ENCODE measurements at regions not wholly inside any gene's neighbourhood (a gene's known extent, or its start where the extent isn't known, plus 50 kb on each side); places are given as distances from the start of the nearest gene placed in this dataset.

DNA sequence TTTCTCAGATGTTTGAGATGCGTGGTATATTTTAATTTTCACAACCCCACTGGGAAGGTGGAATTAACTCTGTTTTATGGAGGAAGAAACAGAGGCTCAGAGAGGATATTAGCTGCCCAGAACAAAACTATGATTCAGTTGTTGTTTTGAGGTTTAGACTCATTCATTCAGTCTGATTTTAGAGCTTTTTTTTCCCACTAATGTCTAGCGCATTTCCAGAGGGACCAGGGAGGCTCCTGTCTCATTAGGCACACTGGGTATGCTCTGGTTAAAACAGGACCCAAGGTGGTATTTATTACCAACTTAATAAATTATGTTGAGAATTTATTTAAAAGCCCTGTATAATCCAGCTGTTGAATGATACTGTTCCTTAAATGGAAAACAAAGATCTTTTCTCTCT is 272.0 kb upstream of the RGMA start (continued):
- TF ChIP-seq, protein P1, sequence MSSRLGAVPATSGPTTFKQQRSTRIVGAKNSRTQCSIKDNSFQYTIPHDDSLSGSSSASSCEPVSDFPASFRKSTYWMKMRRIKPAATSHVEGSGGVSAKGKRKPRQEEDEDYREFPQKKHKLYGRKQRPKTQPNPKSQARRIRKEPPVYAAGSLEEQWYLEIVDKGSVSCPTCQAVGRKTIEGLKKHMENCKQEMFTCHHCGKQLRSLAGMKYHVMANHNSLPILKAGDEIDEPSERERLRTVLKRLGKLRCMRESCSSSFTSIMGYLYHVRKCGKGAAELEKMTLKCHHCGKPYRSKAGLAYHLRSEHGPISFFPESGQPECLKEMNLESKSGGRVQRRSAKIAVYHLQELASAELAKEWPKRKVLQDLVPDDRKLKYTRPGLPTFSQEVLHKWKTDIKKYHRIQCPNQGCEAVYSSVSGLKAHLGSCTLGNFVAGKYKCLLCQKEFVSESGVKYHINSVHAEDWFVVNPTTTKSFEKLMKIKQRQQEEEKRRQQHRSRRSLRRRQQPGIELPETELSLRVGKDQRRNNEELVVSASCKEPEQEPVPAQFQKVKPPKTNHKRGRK (CRISPR knock-in tag; IDR thresholded peaks at IDR 0.05; ENCODE audit: borderline replicate concordance) = no peak
- no peak for TF ChIP-seq SMAD3 (CRISPR knock-in tag; IDR thresholded peaks at IDR 0.05; ENCODE audit: borderline replicate concordance)
- TF ChIP-seq, protein P2, sequence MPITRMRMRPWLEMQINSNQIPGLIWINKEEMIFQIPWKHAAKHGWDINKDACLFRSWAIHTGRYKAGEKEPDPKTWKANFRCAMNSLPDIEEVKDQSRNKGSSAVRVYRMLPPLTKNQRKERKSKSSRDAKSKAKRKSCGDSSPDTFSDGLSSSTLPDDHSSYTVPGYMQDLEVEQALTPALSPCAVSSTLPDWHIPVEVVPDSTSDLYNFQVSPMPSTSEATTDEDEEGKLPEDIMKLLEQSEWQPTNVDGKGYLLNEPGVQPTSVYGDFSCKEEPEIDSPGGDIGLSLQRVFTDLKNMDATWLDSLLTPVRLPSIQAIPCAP (CRISPR knock-in tag; IDR thresholded peaks at IDR 0.05) = no peak
- TF ChIP-seq, protein P3, sequence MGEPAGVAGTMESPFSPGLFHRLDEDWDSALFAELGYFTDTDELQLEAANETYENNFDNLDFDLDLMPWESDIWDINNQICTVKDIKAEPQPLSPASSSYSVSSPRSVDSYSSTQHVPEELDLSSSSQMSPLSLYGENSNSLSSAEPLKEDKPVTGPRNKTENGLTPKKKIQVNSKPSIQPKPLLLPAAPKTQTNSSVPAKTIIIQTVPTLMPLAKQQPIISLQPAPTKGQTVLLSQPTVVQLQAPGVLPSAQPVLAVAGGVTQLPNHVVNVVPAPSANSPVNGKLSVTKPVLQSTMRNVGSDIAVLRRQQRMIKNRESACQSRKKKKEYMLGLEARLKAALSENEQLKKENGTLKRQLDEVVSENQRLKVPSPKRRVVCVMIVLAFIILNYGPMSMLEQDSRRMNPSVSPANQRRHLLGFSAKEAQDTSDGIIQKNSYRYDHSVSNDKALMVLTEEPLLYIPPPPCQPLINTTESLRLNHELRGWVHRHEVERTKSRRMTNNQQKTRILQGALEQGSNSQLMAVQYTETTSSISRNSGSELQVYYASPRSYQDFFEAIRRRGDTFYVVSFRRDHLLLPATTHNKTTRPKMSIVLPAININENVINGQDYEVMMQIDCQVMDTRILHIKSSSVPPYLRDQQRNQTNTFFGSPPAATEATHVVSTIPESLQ (CRISPR knock-in tag; IDR thresholded peaks at IDR 0.05) = no peak
- no peak for TF ChIP-seq NR3C1 (CRISPR knock-in tag; conservative IDR thresholded peaks at IDR 0.05; ENCODE audit: low read depth)
- TF ChIP-seq, protein P4, sequence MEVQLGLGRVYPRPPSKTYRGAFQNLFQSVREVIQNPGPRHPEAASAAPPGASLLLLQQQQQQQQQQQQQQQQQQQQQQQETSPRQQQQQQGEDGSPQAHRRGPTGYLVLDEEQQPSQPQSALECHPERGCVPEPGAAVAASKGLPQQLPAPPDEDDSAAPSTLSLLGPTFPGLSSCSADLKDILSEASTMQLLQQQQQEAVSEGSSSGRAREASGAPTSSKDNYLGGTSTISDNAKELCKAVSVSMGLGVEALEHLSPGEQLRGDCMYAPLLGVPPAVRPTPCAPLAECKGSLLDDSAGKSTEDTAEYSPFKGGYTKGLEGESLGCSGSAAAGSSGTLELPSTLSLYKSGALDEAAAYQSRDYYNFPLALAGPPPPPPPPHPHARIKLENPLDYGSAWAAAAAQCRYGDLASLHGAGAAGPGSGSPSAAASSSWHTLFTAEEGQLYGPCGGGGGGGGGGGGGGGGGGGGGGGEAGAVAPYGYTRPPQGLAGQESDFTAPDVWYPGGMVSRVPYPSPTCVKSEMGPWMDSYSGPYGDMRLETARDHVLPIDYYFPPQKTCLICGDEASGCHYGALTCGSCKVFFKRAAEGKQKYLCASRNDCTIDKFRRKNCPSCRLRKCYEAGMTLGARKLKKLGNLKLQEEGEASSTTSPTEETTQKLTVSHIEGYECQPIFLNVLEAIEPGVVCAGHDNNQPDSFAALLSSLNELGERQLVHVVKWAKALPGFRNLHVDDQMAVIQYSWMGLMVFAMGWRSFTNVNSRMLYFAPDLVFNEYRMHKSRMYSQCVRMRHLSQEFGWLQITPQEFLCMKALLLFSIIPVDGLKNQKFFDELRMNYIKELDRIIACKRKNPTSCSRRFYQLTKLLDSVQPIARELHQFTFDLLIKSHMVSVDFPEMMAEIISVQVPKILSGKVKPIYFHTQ (CRISPR knock-in tag; IDR thresholded peaks at IDR 0.05) = no peak
- TF ChIP-seq, protein P5, sequence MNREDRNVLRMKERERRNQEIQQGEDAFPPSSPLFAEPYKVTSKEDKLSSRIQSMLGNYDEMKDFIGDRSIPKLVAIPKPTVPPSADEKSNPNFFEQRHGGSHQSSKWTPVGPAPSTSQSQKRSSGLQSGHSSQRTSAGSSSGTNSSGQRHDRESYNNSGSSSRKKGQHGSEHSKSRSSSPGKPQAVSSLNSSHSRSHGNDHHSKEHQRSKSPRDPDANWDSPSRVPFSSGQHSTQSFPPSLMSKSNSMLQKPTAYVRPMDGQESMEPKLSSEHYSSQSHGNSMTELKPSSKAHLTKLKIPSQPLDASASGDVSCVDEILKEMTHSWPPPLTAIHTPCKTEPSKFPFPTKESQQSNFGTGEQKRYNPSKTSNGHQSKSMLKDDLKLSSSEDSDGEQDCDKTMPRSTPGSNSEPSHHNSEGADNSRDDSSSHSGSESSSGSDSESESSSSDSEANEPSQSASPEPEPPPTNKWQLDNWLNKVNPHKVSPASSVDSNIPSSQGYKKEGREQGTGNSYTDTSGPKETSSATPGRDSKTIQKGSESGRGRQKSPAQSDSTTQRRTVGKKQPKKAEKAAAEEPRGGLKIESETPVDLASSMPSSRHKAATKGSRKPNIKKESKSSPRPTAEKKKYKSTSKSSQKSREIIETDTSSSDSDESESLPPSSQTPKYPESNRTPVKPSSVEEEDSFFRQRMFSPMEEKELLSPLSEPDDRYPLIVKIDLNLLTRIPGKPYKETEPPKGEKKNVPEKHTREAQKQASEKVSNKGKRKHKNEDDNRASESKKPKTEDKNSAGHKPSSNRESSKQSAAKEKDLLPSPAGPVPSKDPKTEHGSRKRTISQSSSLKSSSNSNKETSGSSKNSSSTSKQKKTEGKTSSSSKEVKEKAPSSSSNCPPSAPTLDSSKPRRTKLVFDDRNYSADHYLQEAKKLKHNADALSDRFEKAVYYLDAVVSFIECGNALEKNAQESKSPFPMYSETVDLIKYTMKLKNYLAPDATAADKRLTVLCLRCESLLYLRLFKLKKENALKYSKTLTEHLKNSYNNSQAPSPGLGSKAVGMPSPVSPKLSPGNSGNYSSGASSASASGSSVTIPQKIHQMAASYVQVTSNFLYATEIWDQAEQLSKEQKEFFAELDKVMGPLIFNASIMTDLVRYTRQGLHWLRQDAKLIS (CRISPR knock-in tag; IDR thresholded peaks at IDR 0.05; ENCODE audit: borderline replicate concordance) = no peak
- TF ChIP-seq CBFB (CRISPR knock-in tag; IDR thresholded peaks at IDR 0.05; ENCODE audit: low read depth) = no peak

DNA sequence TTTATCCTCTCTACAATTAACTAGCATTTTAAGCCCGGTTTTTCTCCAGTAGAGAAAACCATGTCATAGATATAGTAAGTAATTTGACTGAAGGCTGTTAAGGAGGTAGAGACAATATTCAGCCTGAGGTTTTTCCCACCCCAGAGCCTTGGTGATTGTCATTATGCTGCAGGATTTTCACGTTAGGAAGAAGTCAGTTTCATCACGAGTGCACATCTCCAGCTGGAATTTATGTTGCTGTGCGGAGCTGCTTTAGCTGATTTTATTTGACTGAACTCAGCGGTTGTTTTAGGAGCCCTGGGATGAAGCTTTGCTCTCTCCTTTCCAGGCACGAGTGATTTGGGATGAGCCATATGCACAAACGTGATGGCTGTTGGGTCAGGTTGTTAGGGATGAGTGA is 271.3 kb upstream of the RGMA start:
- H3K4me1 Mint-ChIP-seq = peaks cover 34% of the 10 kb centered on the region
- no peak for ATAC-seq
- no peak overlapping the region for H3K27ac Mint-ChIP-seq
- H3K4me3 Mint-ChIP-seq = no peak overlapping the region
- no peak for DNase-seq (ENCODE audit: low spot score)
- peaks cover under 1% of the 10 kb centered on the region for H3K9me3 Mint-ChIP-seq
- peaks cover 93% of the 10 kb centered on the region for H3K27me3 Mint-ChIP-seq (ENCODE audit: low read depth)
- H3K36me3 Mint-ChIP-seq = no peaks in the 10 kb centered on the region
- ChIA-PET CTCF (no interaction called here), POLR2A (no interaction called here)
- TF ChIP-seq MYBL2 (CRISPR knock-in tag; IDR thresholded peaks at IDR 0.05) = no peak
- TF ChIP-seq, protein P6, sequence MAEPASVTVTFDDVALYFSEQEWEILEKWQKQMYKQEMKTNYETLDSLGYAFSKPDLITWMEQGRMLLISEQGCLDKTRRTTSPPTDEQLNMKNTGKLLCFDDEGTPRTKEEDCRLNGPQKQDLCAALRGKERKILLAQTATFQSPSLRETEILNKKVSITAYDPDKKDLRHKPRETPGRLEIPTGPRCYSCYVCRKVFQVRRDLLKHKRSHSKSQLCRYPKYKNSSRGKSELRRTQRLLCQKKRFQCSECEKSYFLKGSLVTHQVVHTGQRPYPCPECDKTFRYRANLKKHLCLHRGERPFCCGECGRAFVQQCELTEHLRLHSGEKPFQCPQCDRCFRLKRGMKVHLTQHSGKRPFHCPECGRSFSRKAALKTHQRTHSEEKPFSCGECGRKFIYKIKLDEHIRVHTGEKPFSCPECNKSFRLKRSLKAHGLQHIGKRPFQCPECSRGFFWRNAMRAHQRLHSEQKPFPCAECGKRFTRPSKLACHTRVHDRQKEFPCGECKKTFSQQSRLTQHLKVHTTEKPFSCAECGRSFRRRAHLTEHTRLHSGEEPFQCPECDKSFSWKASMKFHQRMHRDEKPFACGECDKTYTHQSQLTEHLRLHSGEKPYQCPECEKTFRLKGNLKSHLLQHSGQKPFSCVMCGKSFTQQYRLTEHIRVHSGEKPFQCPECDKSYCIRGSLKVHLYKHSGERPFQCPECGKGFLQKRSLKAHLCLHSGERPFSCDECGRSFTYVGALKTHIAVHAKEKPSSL (CRISPR knock-in tag; conservative IDR thresholded peaks at IDR 0.05) = no peak
- TF ChIP-seq EMX1 (CRISPR knock-in tag; IDR thresholded peaks at IDR 0.05) = no peak
- TF ChIP-seq SMAD4 (CRISPR knock-in tag; IDR thresholded peaks at IDR 0.05) = no peak
- TF ChIP-seq, protein P7, sequence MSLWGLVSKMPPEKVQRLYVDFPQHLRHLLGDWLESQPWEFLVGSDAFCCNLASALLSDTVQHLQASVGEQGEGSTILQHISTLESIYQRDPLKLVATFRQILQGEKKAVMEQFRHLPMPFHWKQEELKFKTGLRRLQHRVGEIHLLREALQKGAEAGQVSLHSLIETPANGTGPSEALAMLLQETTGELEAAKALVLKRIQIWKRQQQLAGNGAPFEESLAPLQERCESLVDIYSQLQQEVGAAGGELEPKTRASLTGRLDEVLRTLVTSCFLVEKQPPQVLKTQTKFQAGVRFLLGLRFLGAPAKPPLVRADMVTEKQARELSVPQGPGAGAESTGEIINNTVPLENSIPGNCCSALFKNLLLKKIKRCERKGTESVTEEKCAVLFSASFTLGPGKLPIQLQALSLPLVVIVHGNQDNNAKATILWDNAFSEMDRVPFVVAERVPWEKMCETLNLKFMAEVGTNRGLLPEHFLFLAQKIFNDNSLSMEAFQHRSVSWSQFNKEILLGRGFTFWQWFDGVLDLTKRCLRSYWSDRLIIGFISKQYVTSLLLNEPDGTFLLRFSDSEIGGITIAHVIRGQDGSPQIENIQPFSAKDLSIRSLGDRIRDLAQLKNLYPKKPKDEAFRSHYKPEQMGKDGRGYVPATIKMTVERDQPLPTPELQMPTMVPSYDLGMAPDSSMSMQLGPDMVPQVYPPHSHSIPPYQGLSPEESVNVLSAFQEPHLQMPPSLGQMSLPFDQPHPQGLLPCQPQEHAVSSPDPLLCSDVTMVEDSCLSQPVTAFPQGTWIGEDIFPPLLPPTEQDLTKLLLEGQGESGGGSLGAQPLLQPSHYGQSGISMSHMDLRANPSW (CRISPR knock-in tag; conservative IDR thresholded peaks at IDR 0.05; ENCODE audit: low read depth) = no peak
- TF ChIP-seq FOXP1 (CRISPR knock-in tag; IDR thresholded peaks at IDR 0.05; ENCODE audit: borderline replicate concordance) = no peak
- no peak for TF ChIP-seq NFATC4 (CRISPR knock-in tag; IDR thresholded peaks at IDR 0.05)
- TF ChIP-seq ZNF423 (CRISPR knock-in tag; IDR thresholded peaks at IDR 0.05) = no peak
- no peak for TF ChIP-seq OVOL2 (CRISPR knock-in tag; IDR thresholded peaks at IDR 0.05; ENCODE audit: borderline replicate concordance)
